ENCODE measurements at regions not wholly inside any gene's neighbourhood (a gene's known extent, or its start where the extent isn't known, plus 50 kb on each side); places are given as distances from the start of the nearest gene placed in this dataset.
"Not testable (repeated sequence)": the region's sequence is repeated elsewhere in the genome, so short reads cannot be mapped to it uniquely, and the experiment has no call there.

GRCh38 chr4:63105839-63106238 lies 1303.4 kb downstream of the TECRL start:
- no peaks in the 10 kb centered on the region for H3K4me1 ChIP-seq (ENCODE audit: control insufficient read depth in 3 of 3, insufficient read depth in 2 of 3, low read depth in 1 of 3, low read length in 2 of 3)
- peaks cover 0 to 12% of the 10 kb centered on the region in 2 donors for H3K9me3 ChIP-seq (ENCODE audit: control insufficient read depth in 2 of 2, insufficient read depth in 1 of 2, low read depth in 1 of 2, low read length in 1 of 2)
- FAIRE-seq: no peak
- H3K4me3 ChIP-seq (ENCODE audit: low read depth in 1 of 3, low read length in 3 of 3): no peak overlapping the region
- no peaks in the 10 kb centered on the region for H3K27me3 ChIP-seq (ENCODE audit: control insufficient read depth in 3 of 3, insufficient read depth in 3 of 3, low read length in 3 of 3)
- H3K27ac ChIP-seq (ENCODE audit: low read depth in 1 of 3, low read length in 2 of 3): no peak overlapping the region
- no peaks in the 10 kb centered on the region for H3K36me3 ChIP-seq (ENCODE audit: control insufficient read depth in 3 of 3, insufficient read depth in 2 of 3, low read depth in 1 of 3, low read length in 3 of 3)
- DNase-seq: no peak

GRCh38 chr4:63090641-63091040 lies 1318.6 kb downstream of the TECRL start:
- Histone ChIP-seq H3K4me1 (ENCODE audit: control insufficient read depth in 3 of 3, insufficient read depth in 2 of 3, low read depth in 1 of 3, low read length in 2 of 3) (no peaks in the 10 kb centered on the region), H3K9me3 (ENCODE audit: control insufficient read depth in 2 of 2, insufficient read depth in 1 of 2, low read depth in 1 of 2, low read length in 1 of 2) (peaks cover 0 to 3% of the 10 kb centered on the region in 2 donors), H3K4me3 (ENCODE audit: low read depth in 1 of 3, low read length in 3 of 3) (no peak overlapping the region), H3K36me3 (ENCODE audit: control insufficient read depth in 3 of 3, insufficient read depth in 2 of 3, low read depth in 1 of 3, low read length in 3 of 3) (no peaks in the 10 kb centered on the region), H3K27ac (ENCODE audit: low read depth in 1 of 3, low read length in 2 of 3) (no peak overlapping the region), H3K27me3 (ENCODE audit: control insufficient read depth in 3 of 3, insufficient read depth in 3 of 3, low read length in 3 of 3) (no peaks in the 10 kb centered on the region)
- FAIRE-seq: no peak
- 79 to 88% (median 87%) methylated on average over 1 of the region's 1 CpG for WGBS, 3 donors
- no peak for DNase-seq

GRCh38 chr4:63085091-63085490 lies 1324.2 kb downstream of the TECRL start:
- H3K27ac ChIP-seq (ENCODE audit: low read depth in 1 of 3, low read length in 2 of 3): no peak overlapping the region
- WGBS, 3 donors: 65 to 89% (median 71%) methylated on average over 1 of the region's 1 CpG
- H3K36me3 ChIP-seq (ENCODE audit: control insufficient read depth in 3 of 3, insufficient read depth in 2 of 3, low read depth in 1 of 3, low read length in 3 of 3): no peaks in the 10 kb centered on the region
- DNase-seq (no peak), FAIRE-seq (no peak)
- H3K4me1 ChIP-seq (ENCODE audit: control insufficient read depth in 3 of 3, insufficient read depth in 2 of 3, low read depth in 1 of 3, low read length in 2 of 3): no peaks in the 10 kb centered on the region
- no peaks in the 10 kb centered on the region for H3K27me3 ChIP-seq (ENCODE audit: control insufficient read depth in 3 of 3, insufficient read depth in 3 of 3, low read length in 3 of 3)
- H3K4me3 ChIP-seq (ENCODE audit: low read depth in 1 of 3, low read length in 3 of 3): no peak overlapping the region
- H3K9me3 ChIP-seq (ENCODE audit: control insufficient read depth in 2 of 2, insufficient read depth in 1 of 2, low read depth in 1 of 2, low read length in 1 of 2): peaks cover 0 to 12% of the 10 kb centered on the region in 2 donors

GRCh38 chr4:63080934-63081333 lies 1328.3 kb downstream of the TECRL start:
- Histone ChIP-seq H3K27ac (ENCODE audit: low read depth in 1 of 3, low read length in 2 of 3) (no peak overlapping the region), H3K4me1 (ENCODE audit: control insufficient read depth in 3 of 3, insufficient read depth in 2 of 3, low read depth in 1 of 3, low read length in 2 of 3) (no peaks in the 10 kb centered on the region), H3K9me3 (ENCODE audit: control insufficient read depth in 2 of 2, insufficient read depth in 1 of 2, low read depth in 1 of 2, low read length in 1 of 2) (peaks cover 0 to 23% of the 10 kb centered on the region in 2 donors), H3K4me3 (ENCODE audit: low read depth in 1 of 3, low read length in 3 of 3) (no peak overlapping the region), H3K27me3 (ENCODE audit: control insufficient read depth in 3 of 3, insufficient read depth in 3 of 3, low read length in 3 of 3) (no peaks in the 10 kb centered on the region), H3K36me3 (ENCODE audit: control insufficient read depth in 3 of 3, insufficient read depth in 2 of 3, low read depth in 1 of 3, low read length in 3 of 3) (no peaks in the 10 kb centered on the region)
- no peak for FAIRE-seq
- 45 to 62% (median 48%) methylated on average over 1 of the region's 1 CpG for WGBS, 3 donors
- DNase-seq: no peak

- no peaks in the 10 kb centered on the region for H3K36me3 ChIP-seq (ENCODE audit: control insufficient read depth in 3 of 3, insufficient read depth in 2 of 3, low read depth in 1 of 3, low read length in 3 of 3)
- H3K9me3 ChIP-seq (ENCODE audit: control insufficient read depth in 2 of 2, insufficient read depth in 1 of 2, low read depth in 1 of 2, low read length in 1 of 2): peaks cover 0 to 19% of the 10 kb centered on the region in 2 donors
- FAIRE-seq: no peak
- no peaks in the 10 kb centered on the region for H3K4me1 ChIP-seq (ENCODE audit: control insufficient read depth in 3 of 3, insufficient read depth in 2 of 3, low read depth in 1 of 3, low read length in 2 of 3)
- H3K27me3 ChIP-seq (ENCODE audit: control insufficient read depth in 3 of 3, insufficient read depth in 3 of 3, low read length in 3 of 3): no peaks in the 10 kb centered on the region
- no peak for DNase-seq
- WGBS, 3 donors: 51 to 62% (median 59%) methylated on average over 4 of the region's 4 CpGs
- H3K27ac ChIP-seq (ENCODE audit: low read depth in 1 of 3, low read length in 2 of 3): no peak overlapping the region
- no peak overlapping the region for H3K4me3 ChIP-seq (ENCODE audit: low read depth in 1 of 3, low read length in 3 of 3)
Observed at GRCh38 chr4:63063760-63064159, 1345.5 kb downstream of the TECRL start.

GRCh38 chr4:63062891-63063290 lies 1346.4 kb downstream of the TECRL start:
- not testable (repeated sequence) for DNase-seq; H3K27me3 ChIP-seq (ENCODE audit: control insufficient read depth in 3 of 3, insufficient read depth in 3 of 3, low read length in 3 of 3); FAIRE-seq; H3K36me3 ChIP-seq (ENCODE audit: control insufficient read depth in 3 of 3, insufficient read depth in 2 of 3, low read depth in 1 of 3, low read length in 3 of 3); H3K4me1 ChIP-seq (ENCODE audit: control insufficient read depth in 3 of 3, insufficient read depth in 2 of 3, low read depth in 1 of 3, low read length in 2 of 3); H3K4me3 ChIP-seq (ENCODE audit: low read depth in 1 of 3, low read length in 3 of 3); H3K27ac ChIP-seq (ENCODE audit: low read depth in 1 of 3, low read length in 2 of 3)
- 90 to 91% (median 90%) methylated on average over 3 of the region's 3 CpGs for WGBS, 3 donors
- H3K9me3 ChIP-seq (ENCODE audit: control insufficient read depth in 2 of 2, insufficient read depth in 1 of 2, low read depth in 1 of 2, low read length in 1 of 2): peaks cover 0 to 19% of the 10 kb centered on the region in 2 donors

GRCh38 chr4:63049726-63050125 lies 1359.5 kb downstream of the TECRL start:
- whole genome bisulfite sequencing, 3 donors: 33 to 46% (median 39%) methylated on average over 1 of the region's 1 CpG

GRCh38 chr4:63049278-63049677 lies 1360.0 kb downstream of the TECRL start:
- H3K4me1 ChIP-seq (ENCODE audit: control insufficient read depth in 3 of 3, insufficient read depth in 2 of 3, low read depth in 1 of 3, low read length in 2 of 3): no peaks in the 10 kb centered on the region
- no peaks in the 10 kb centered on the region for H3K36me3 ChIP-seq (ENCODE audit: control insufficient read depth in 3 of 3, insufficient read depth in 2 of 3, low read depth in 1 of 3, low read length in 3 of 3)
- H3K9me3 ChIP-seq (ENCODE audit: control insufficient read depth in 2 of 2, insufficient read depth in 1 of 2, low read depth in 1 of 2, low read length in 1 of 2): peaks cover 0 to 27% of the 10 kb centered on the region in 2 donors
- no peak for FAIRE-seq
- H3K27me3 ChIP-seq (ENCODE audit: control insufficient read depth in 3 of 3, insufficient read depth in 3 of 3, low read length in 3 of 3): no peaks in the 10 kb centered on the region
- no peak overlapping the region for H3K27ac ChIP-seq (ENCODE audit: low read depth in 1 of 3, low read length in 2 of 3)
- no peak for DNase-seq
- WGBS, 3 donors: 65 to 82% (median 79%) methylated on average over 1 of the region's 1 CpG
- H3K4me3 ChIP-seq (ENCODE audit: low read depth in 1 of 3, low read length in 3 of 3): no peak overlapping the region

More at GRCh38 chr4:63049726-63050125, 1359.5 kb downstream of the TECRL start:
- Histone ChIP-seq H3K27me3 (ENCODE audit: control insufficient read depth in 3 of 3, insufficient read depth in 3 of 3, low read length in 3 of 3) (no peaks in the 10 kb centered on the region), H3K36me3 (ENCODE audit: control insufficient read depth in 3 of 3, insufficient read depth in 2 of 3, low read depth in 1 of 3, low read length in 3 of 3) (no peaks in the 10 kb centered on the region), H3K4me1 (ENCODE audit: control insufficient read depth in 3 of 3, insufficient read depth in 2 of 3, low read depth in 1 of 3, low read length in 2 of 3) (no peaks in the 10 kb centered on the region), H3K4me3 (ENCODE audit: low read depth in 1 of 3, low read length in 3 of 3) (no peak overlapping the region), H3K27ac (ENCODE audit: low read depth in 1 of 3, low read length in 2 of 3) (no peak overlapping the region), H3K9me3 (ENCODE audit: control insufficient read depth in 2 of 2, insufficient read depth in 1 of 2, low read depth in 1 of 2, low read length in 1 of 2) (peaks cover 0 to 31% of the 10 kb centered on the region in 2 donors)
- DNase-seq (no peak), FAIRE-seq (no peak)

GRCh38 chr4:63036159-63036866 lies 1372.9 kb downstream of the TECRL start:
- Histone ChIP-seq H3K27ac (ENCODE audit: low read depth in 1 of 3, low read length in 2 of 3) (no peak overlapping the region), H3K27me3 (ENCODE audit: control insufficient read depth in 3 of 3, insufficient read depth in 3 of 3, low read length in 3 of 3) (no peaks in the 10 kb centered on the region), H3K9me3 (ENCODE audit: control insufficient read depth in 2 of 2, insufficient read depth in 1 of 2, low read depth in 1 of 2, low read length in 1 of 2) (no peaks in the 10 kb centered on the region), H3K4me3 (ENCODE audit: low read depth in 1 of 3, low read length in 3 of 3) (no peak overlapping the region), H3K36me3 (ENCODE audit: control insufficient read depth in 3 of 3, insufficient read depth in 2 of 3, low read depth in 1 of 3, low read length in 3 of 3) (no peaks in the 10 kb centered on the region), H3K4me1 (ENCODE audit: control insufficient read depth in 3 of 3, insufficient read depth in 2 of 3, low read depth in 1 of 3, low read length in 2 of 3) (no peaks in the 10 kb centered on the region)
- no peak for FAIRE-seq
- no peak for DNase-seq
- 73 to 77% (median 77%) methylated on average over 8 of the region's 8 CpGs for WGBS, 3 donors

Data from small intestine (tissue), 7 donors.